ENCODE measurements at regions not wholly inside any gene's neighbourhood (a gene's known extent, or its start where the extent isn't known, plus 50 kb on each side); places are given as distances from the start of the nearest gene placed in this dataset.

GRCh38 chr5:98604301-98604700 is 169.2 kb upstream of the RGMB start:
- no peak for TF ChIP-seq EZH2 (IDR thresholded peaks at IDR 0.05; ENCODE audit: insufficient read depth, poor library complexity, severe bottlenecking)
- no peak for TF ChIP-seq EZH2phosphoT487 (IDR thresholded peaks at IDR 0.05; ENCODE audit: insufficient read depth, low read depth)

Data from GM23248 (cell line).